Psoas muscle (tissue), 7 donors: ENCODE measurements at regions not wholly inside any gene's neighbourhood (a gene's known extent, or its start where the extent isn't known, plus 50 kb on each side); places are given as distances from the start of the nearest gene placed in this dataset.

ENCODE experiments used
- ATAC-seq, 4 donors: fragments of 200-7000 bp; cut with Tn5 transposase; one replicate each; pipeline ENCODE4 v1.9.1; 2020; ENCODE audit warnings: moderate library complexity in 3 of 4, mild to moderate bottlenecking in 2 of 4
- DNase-seq, 2 donors: peaks; one replicate each; pipeline ENCODE4 v3.0.0-alpha.2; 2020
- H3K27ac ChIP-seq: fragments of 200-600 bp; one replicate; pipeline ENCODE4 v1.8.0; 2022
- H3K27me3 ChIP-seq, 3 donors: fragments of 200-600 bp in 1 of 3; one replicate each; pipeline versions ENCODE4 v1.6.1 to v1.8.0; 2013 to 2022; ENCODE audit warnings: low read length in 2 of 3, mild to moderate bottlenecking in 2 of 3, moderate library complexity in 1 of 3; ENCODE audit not compliant: insufficient read depth in 3 of 3
- H3K36me3 ChIP-seq, 2 donors: fragments of 200-600 bp in 1 of 2; one replicate each; pipeline versions ENCODE4 v1.6.1 to v1.8.0; 2013 to 2022; ENCODE audit warnings: low read depth in 1 of 2, mild to moderate bottlenecking in 1 of 2, moderate library complexity in 1 of 2; ENCODE audit not compliant: insufficient read depth in 1 of 2
- H3K4me1 ChIP-seq: fragments of 200-600 bp; one replicate; pipeline ENCODE4 v1.8.0; 2022
- H3K4me3 ChIP-seq: fragments of 200-600 bp; one replicate; pipeline ENCODE4 v1.8.0; 2022; ENCODE audit warnings: mild to moderate bottlenecking
- H3K9me3 ChIP-seq: fragments of 200-600 bp; one replicate; pipeline ENCODE4 v1.8.0; 2022
- CTCF ChIP-seq: fragments of 200-600 bp; IDR thresholded peaks from one replicate; pipeline ENCODE4 v1.8.0; 2022; ENCODE audit warnings: antibody characterized with exemption
- WGBS, 3 donors: extraction: QIAGEN DNeasy Blood & Tissue Kit; methylation state at CpG; one replicate each; pipeline versions ENCODE4 v1.1.6 to v1.1.7; 2013; 5-methylcytosine and 5-hydroxymethylcytosine counted together
- intact Hi-C, 2 donors: fragments of 100-400 bp; cut with DNase I; formaldehyde crosslinking; loops; one replicate each; pipeline versions ENCODE4 v1.11.0 to v1.14.2; 2022
- donor health status: healthy with polysubstance abuse.
- donor health status: DM: no; HTN: no; CAD: no; lungs with moderate emphysema.
- donor health status: Bipolar disorder and iron deficiency.
- donor health status: healthy.
- donor health status: DM: yes; HTN: yes; CAD: no.
- donor health status: DM: no; HTN: no; CAD: no.
- donor health status: DM: yes; HTN: yes; CAD: no.

GRCh38 chr9:72424131-72424530 lies 59.1 kb upstream of the ZFAND5 start:
- DNase-seq (no peak), ATAC-seq (no peak)
- Histone ChIP-seq H3K27me3 (no peaks in the 10 kb centered on the region), H3K4me1 (no peaks in the 10 kb centered on the region), H3K27ac (no peak overlapping the region), H3K36me3 (no peaks in the 10 kb centered on the region), H3K9me3 (no peaks in the 10 kb centered on the region), H3K4me3 (no peak overlapping the region)
- TF ChIP-seq CTCF = no peak
- intact Hi-C loops = no loop called here

GRCh38 chr9:72422214-72422613 lies 57.2 kb upstream of the ZFAND5 start:
- DNase-seq (no peak), ATAC-seq (no peak)
- Histone ChIP-seq H3K4me1 (no peaks in the 10 kb centered on the region), H3K9me3 (no peaks in the 10 kb centered on the region), H3K27ac (no peak overlapping the region), H3K27me3 (no peaks in the 10 kb centered on the region), H3K4me3 (no peak overlapping the region), H3K36me3 (no peaks in the 10 kb centered on the region)
- intact Hi-C loops = no loop called here
- TF ChIP-seq CTCF = no peak
- WGBS, 3 donors = 67 to 78% (median 76%) methylated on average over 8 to 11 of the region's 11 CpGs

GRCh38 chr9:72420783-72421182 lies 55.8 kb upstream of the ZFAND5 start:
- Histone ChIP-seq H3K27me3 (no peaks in the 10 kb centered on the region), H3K4me1 (no peaks in the 10 kb centered on the region), H3K27ac (no peak overlapping the region), H3K4me3 (no peak overlapping the region), H3K36me3 (no peaks in the 10 kb centered on the region), H3K9me3 (no peaks in the 10 kb centered on the region)
- ATAC-seq (no peak), DNase-seq (no peak)
- intact Hi-C loops = no loop called here
- no peak for TF ChIP-seq CTCF

- DNase-seq (no peak), ATAC-seq (no peak)
- intact Hi-C loops = loop anchor here in 1 of 2 donors (10.0 kb wide), 1 partner anchor 69 kb away; no protein-coding TSS in a partner anchor
Observed at GRCh38 chr9:72415948-72416347, 50.9 kb upstream of the ZFAND5 start.

More at GRCh38 chr9:72415948-72416347, 50.9 kb upstream of the ZFAND5 start:
- no peaks in the 10 kb centered on the region for H3K27me3 ChIP-seq
- no peak overlapping the region for H3K4me3 ChIP-seq
- H3K4me1 ChIP-seq = no peaks in the 10 kb centered on the region
- no peak for TF ChIP-seq CTCF
- no peaks in the 10 kb centered on the region for H3K9me3 ChIP-seq
- 85 to 87% (median 86%) methylated on average over 2 of the region's 2 CpGs for WGBS, 3 donors
- H3K36me3 ChIP-seq = no peaks in the 10 kb centered on the region
- H3K27ac ChIP-seq = no peak overlapping the region
